ENCODE measurements at regions not wholly inside any gene's neighbourhood (a gene's known extent, or its start where the extent isn't known, plus 50 kb on each side); places are given as distances from the start of the nearest gene placed in this dataset.

GRCh38 chr5:106720367-106720766 is 950.4 kb downstream of the EFNA5 start:
- no peak for TF ChIP-seq POLR2A (IDR thresholded peaks at IDR 0.05)
- no peak for TF ChIP-seq CTCF (IDR thresholded peaks at IDR 0.05)
- no peak for TF ChIP-seq EP300 (IDR thresholded peaks at IDR 0.05)

Measured in stomach (tissue), 4 donors.